ENCODE measurements at regions not wholly inside any gene's neighbourhood (a gene's known extent, or its start where the extent isn't known, plus 50 kb on each side); places are given as distances from the start of the nearest gene placed in this dataset.

DNA sequence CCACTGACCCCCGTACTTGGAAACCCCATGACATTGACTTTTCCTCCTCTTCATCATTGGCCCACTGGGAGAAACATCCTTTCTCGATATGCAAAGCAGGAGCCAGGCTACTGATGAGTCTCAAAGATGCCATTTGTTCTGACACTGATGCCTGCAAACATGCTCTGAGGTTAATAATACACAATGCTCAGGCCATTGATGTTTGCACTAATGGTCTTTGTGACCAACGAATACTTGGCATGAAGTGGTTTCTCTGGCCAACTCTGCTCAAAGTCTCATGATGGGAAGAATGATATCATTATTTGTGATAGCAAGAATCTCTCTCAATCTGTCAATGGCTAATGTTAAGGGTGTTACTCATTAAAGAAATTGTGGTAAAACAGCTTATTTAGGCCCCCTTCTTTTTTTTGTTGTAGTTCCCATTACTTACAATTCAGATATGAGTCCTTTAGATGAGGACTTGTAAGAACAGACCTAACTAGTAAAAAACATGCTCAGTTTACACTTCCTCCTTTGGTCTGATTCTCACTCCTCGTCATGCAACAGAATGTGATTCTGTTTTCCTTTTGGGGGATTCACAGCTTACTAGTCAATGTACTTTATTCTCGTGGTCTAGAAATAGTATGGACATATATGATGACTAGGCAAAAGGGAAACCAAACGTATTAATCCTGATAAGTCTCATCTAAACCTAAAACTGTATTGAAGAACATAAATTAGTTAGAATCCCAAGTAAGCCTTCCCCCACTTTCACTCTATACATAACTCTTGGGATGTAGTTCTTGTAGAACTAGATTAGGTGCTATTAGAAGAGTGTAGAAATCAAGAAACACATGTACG is 488.8 kb upstream of the DPPA4 start:
- TF ChIP-seq, protein P1, sequence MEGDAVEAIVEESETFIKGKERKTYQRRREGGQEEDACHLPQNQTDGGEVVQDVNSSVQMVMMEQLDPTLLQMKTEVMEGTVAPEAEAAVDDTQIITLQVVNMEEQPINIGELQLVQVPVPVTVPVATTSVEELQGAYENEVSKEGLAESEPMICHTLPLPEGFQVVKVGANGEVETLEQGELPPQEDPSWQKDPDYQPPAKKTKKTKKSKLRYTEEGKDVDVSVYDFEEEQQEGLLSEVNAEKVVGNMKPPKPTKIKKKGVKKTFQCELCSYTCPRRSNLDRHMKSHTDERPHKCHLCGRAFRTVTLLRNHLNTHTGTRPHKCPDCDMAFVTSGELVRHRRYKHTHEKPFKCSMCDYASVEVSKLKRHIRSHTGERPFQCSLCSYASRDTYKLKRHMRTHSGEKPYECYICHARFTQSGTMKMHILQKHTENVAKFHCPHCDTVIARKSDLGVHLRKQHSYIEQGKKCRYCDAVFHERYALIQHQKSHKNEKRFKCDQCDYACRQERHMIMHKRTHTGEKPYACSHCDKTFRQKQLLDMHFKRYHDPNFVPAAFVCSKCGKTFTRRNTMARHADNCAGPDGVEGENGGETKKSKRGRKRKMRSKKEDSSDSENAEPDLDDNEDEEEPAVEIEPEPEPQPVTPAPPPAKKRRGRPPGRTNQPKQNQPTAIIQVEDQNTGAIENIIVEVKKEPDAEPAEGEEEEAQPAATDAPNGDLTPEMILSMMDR (conservative IDR thresholded peaks at IDR 0.05 in 1 of 2, IDR thresholded peaks at IDR 0.05 in 1 of 2; ENCODE audit: extremely low read depth in 1 of 2, insufficient read depth in 1 of 2, low read depth in 1 of 2, low read length in 2 of 2) = no peak
- TF ChIP-seq EZH2 (IDR thresholded peaks at IDR 0.05; ENCODE audit: borderline replicate concordance, low read length) = no peak

All from mammary epithelial cell (primary cell).